SJCRH30 (cell line): ENCODE measurements at regions not wholly inside any gene's neighbourhood (a gene's known extent, or its start where the extent isn't known, plus 50 kb on each side); places are given as distances from the start of the nearest gene placed in this dataset.

ENCODE experiments used
- DNase-seq, 2 experiments: peaks; one replicate each; pipeline ENCODE4 v3.0.0-alpha.2; 2015 to 2020
- H3K27ac ChIP-seq: fragments of 250-450 bp; sonication (Bioruptor Pico); 2 replicates; pipeline ENCODE4 v1.5.1; 2020; ENCODE audit warnings: mild to moderate bottlenecking, moderate library complexity
- H3K27me3 ChIP-seq: fragments of 250-450 bp; sonication (Bioruptor Pico); 2 replicates; pipeline ENCODE4 v1.5.1; 2020; ENCODE audit warnings: mild to moderate bottlenecking, moderate library complexity
- H3K36me3 ChIP-seq: fragments of 250-450 bp; sonication (Bioruptor Pico); 2 replicates; pipeline ENCODE4 v1.5.1; 2020; ENCODE audit warnings: mild to moderate bottlenecking, moderate library complexity
- H3K4me1 ChIP-seq: fragments of 250-450 bp; sonication (Bioruptor Pico); 2 replicates; pipeline ENCODE4 v1.5.1; 2020; ENCODE audit warnings: mild to moderate bottlenecking, moderate library complexity
- H3K4me3 ChIP-seq: fragments of 250-450 bp; sonication (Bioruptor Pico); 2 replicates; pipeline ENCODE4 v1.5.1; 2020; ENCODE audit warnings: mild to moderate bottlenecking, moderate library complexity
- H3K9me3 ChIP-seq: fragments of 250-450 bp; sonication (Bioruptor Pico); replicated peaks from 2 replicates; pipeline ENCODE4 v1.5.1; 2020; ENCODE audit warnings: mild to moderate bottlenecking, moderate library complexity

GRCh38 chr14:36245223-36245622 lies 68.7 kb upstream of the PTCSC3 start:
- Histone ChIP-seq H3K4me1 (no peaks in the 10 kb centered on the region), H3K4me3 (no peak overlapping the region), H3K27me3 (no peaks in the 10 kb centered on the region), H3K27ac (no peak overlapping the region), H3K9me3 (no peaks in the 10 kb centered on the region), H3K36me3 (no peaks in the 10 kb centered on the region)
- no peak for DNase-seq

GRCh38 chr14:36243183-36243582 lies 66.7 kb upstream of the PTCSC3 start:
- H3K36me3 ChIP-seq: no peaks in the 10 kb centered on the region
- DNase-seq: no peak
- no peak overlapping the region for H3K4me3 ChIP-seq
- no peaks in the 10 kb centered on the region for H3K27me3 ChIP-seq
- no peaks in the 10 kb centered on the region for H3K9me3 ChIP-seq
- no peaks in the 10 kb centered on the region for H3K4me1 ChIP-seq
- no peak overlapping the region for H3K27ac ChIP-seq

GRCh38 chr14:36241183-36241582 lies 64.7 kb upstream of the PTCSC3 start:
- no peak for DNase-seq
- H3K4me3 ChIP-seq: no peak overlapping the region
- no peaks in the 10 kb centered on the region for H3K36me3 ChIP-seq
- no peak overlapping the region for H3K27ac ChIP-seq
- H3K4me1 ChIP-seq: no peaks in the 10 kb centered on the region
- no peaks in the 10 kb centered on the region for H3K9me3 ChIP-seq
- no peaks in the 10 kb centered on the region; the same call in none of the 2 replicates for H3K27me3 ChIP-seq

- H3K27ac ChIP-seq: no peak overlapping the region
- peak in 1 of 2 experiments; percentile 10 for DNase-seq
- no peaks in the 10 kb centered on the region; the same call in none of the 2 replicates for H3K27me3 ChIP-seq
- no peaks in the 10 kb centered on the region for H3K36me3 ChIP-seq
- H3K9me3 ChIP-seq: no peaks in the 10 kb centered on the region
- H3K4me1 ChIP-seq: no peaks in the 10 kb centered on the region
- H3K4me3 ChIP-seq: no peak overlapping the region
Measured at GRCh38 chr14:36238666-36239363, 62.3 kb upstream of the PTCSC3 start.

- no peak overlapping the region for H3K4me3 ChIP-seq
Measured at GRCh38 chr14:36233217-36233616, 56.7 kb upstream of the PTCSC3 start.

GRCh38 chr14:36229262-36229661 lies 52.7 kb upstream of the PTCSC3 start:
- H3K9me3 ChIP-seq: no peaks in the 10 kb centered on the region
- H3K27ac ChIP-seq: no peak overlapping the region
- no peak for DNase-seq
- no peaks in the 10 kb centered on the region for H3K4me1 ChIP-seq
- H3K36me3 ChIP-seq: no peaks in the 10 kb centered on the region
- H3K4me3 ChIP-seq: no peak overlapping the region
- H3K27me3 ChIP-seq: no peaks in the 10 kb centered on the region

More at GRCh38 chr14:36233217-36233616, 56.7 kb upstream of the PTCSC3 start:
- DNase-seq: no peak
- Histone ChIP-seq H3K27me3 (no peaks in the 10 kb centered on the region; the same call in none of the 2 replicates), H3K4me1 (no peaks in the 10 kb centered on the region), H3K9me3 (no peaks in the 10 kb centered on the region), H3K36me3 (no peaks in the 10 kb centered on the region), H3K27ac (no peak overlapping the region)

- H3K4me3 ChIP-seq: no peak overlapping the region
- DNase-seq: no peak
- H3K36me3 ChIP-seq: no peaks in the 10 kb centered on the region
- H3K27ac ChIP-seq: no peak overlapping the region
- no peaks in the 10 kb centered on the region for H3K4me1 ChIP-seq
- no peaks in the 10 kb centered on the region for H3K27me3 ChIP-seq
- no peaks in the 10 kb centered on the region for H3K9me3 ChIP-seq
Measured at GRCh38 chr14:36227802-36228201, 51.3 kb upstream of the PTCSC3 start.

- Histone ChIP-seq H3K4me3 (no peak overlapping the region), H3K36me3 (no peaks in the 10 kb centered on the region), H3K27ac (no peak overlapping the region), H3K4me1 (no peaks in the 10 kb centered on the region), H3K9me3 (no peaks in the 10 kb centered on the region), H3K27me3 (no peaks in the 10 kb centered on the region)
- no peak for DNase-seq
Measured at GRCh38 chr14:36227344-36227743, 50.8 kb upstream of the PTCSC3 start.
